Heart left ventricle (tissue), 13 donors: ENCODE measurements at regions not wholly inside any gene's neighbourhood (a gene's known extent, or its start where the extent isn't known, plus 50 kb on each side); places are given as distances from the start of the nearest gene placed in this dataset.

ENCODE experiments used
- CTCF ChIP-seq, 12 donors: fragments of 200-600 bp; sonication (generic) in 4 of 12; IDR thresholded peaks; one replicate each; pipeline versions ENCODE4 v1.5.0 to v1.8.0; 2018 to 2022; ENCODE audit warnings: antibody characterized with exemption in 12 of 12, mild to moderate bottlenecking in 5 of 12
- POLR2A ChIP-seq, 2 donors: fragments of 450-650 bp; IDR thresholded peaks; one replicate each; pipeline ENCODE4 v1.6.1; 2017; ENCODE audit warnings: antibody characterized with exemption in 2 of 2, mild to moderate bottlenecking in 2 of 2, moderate library complexity in 2 of 2
- donor health status: ischemic (EF 13 %, LVEDD 7.1; RV severe dilation, severe dysfunction).
- donor health status: DM: no; HTN: yes; CAD: no.
- donor health status: DM: no; HTN: no; CAD: no.
- donor health status: ischemic (EF 25% LVEDD 6.9; RV normal size, moderate dysfunction).
- donor health status: ischemic (EF 25% LVEDD 5.7; RV mildly dilated, moderate dysfunction).
- donor health status: ischemic (EF 35%, LVEDD 5.7; RV mildly dilated, moderate dysfunction).
- donor health status: nonischemic (EF 11% LVEDD 7.7; RV severe dilation, severe dysfunction).
- donor health status: DM: yes; HTN: yes; CAD: no.
- donor health status: PGD.
- donor health status: ischemic (EF 29% LVEDD 5.4; RV normal size, mild dysfunction).
- donor health status: nonischemic (EF 23%, LVEDD 6.1; RV moderate dilation, normal function).

- TF ChIP-seq CTCF (IDR thresholded peaks at IDR 0.05): no peak
- TF ChIP-seq POLR2A (IDR thresholded peaks at IDR 0.05): no peak
These were observed 94.2 kb upstream of the CLEC14A start for GRCh38 chr14:38350102-38350501.
